Psoas muscle (tissue), 7 donors: ENCODE measurements at regions not wholly inside any gene's neighbourhood (a gene's known extent, or its start where the extent isn't known, plus 50 kb on each side); places are given as distances from the start of the nearest gene placed in this dataset.

Experiments used
- ATAC-seq, 4 donors: fragments of 200-7000 bp; cut with Tn5 transposase; one replicate each; pipeline ENCODE4 v1.9.1; 2020; ENCODE audit warnings: moderate library complexity in 3 of 4, mild to moderate bottlenecking in 2 of 4
- DNase-seq, 2 donors: peaks; one replicate each; pipeline ENCODE4 v3.0.0-alpha.2; 2020
- H3K27ac ChIP-seq: fragments of 200-600 bp; one replicate; pipeline ENCODE4 v1.8.0; 2022
- H3K27me3 ChIP-seq, 3 donors: fragments of 200-600 bp in 1 of 3; one replicate each; pipeline versions ENCODE4 v1.6.1 to v1.8.0; 2013 to 2022; ENCODE audit warnings: low read length in 2 of 3, mild to moderate bottlenecking in 2 of 3, moderate library complexity in 1 of 3; ENCODE audit not compliant: insufficient read depth in 3 of 3
- H3K36me3 ChIP-seq, 2 donors: fragments of 200-600 bp in 1 of 2; one replicate each; pipeline versions ENCODE4 v1.6.1 to v1.8.0; 2013 to 2022; ENCODE audit warnings: low read depth in 1 of 2, mild to moderate bottlenecking in 1 of 2, moderate library complexity in 1 of 2; ENCODE audit not compliant: insufficient read depth in 1 of 2
- H3K4me1 ChIP-seq: fragments of 200-600 bp; one replicate; pipeline ENCODE4 v1.8.0; 2022
- H3K4me3 ChIP-seq: fragments of 200-600 bp; one replicate; pipeline ENCODE4 v1.8.0; 2022; ENCODE audit warnings: mild to moderate bottlenecking
- H3K9me3 ChIP-seq: fragments of 200-600 bp; one replicate; pipeline ENCODE4 v1.8.0; 2022
- CTCF ChIP-seq: fragments of 200-600 bp; IDR thresholded peaks from one replicate; pipeline ENCODE4 v1.8.0; 2022; ENCODE audit warnings: antibody characterized with exemption
- WGBS, 3 donors: extraction: QIAGEN DNeasy Blood & Tissue Kit; methylation state at CpG; one replicate each; pipeline versions ENCODE4 v1.1.6 to v1.1.7; 2013; 5-methylcytosine and 5-hydroxymethylcytosine counted together
- intact Hi-C, 2 donors: fragments of 100-400 bp; cut with DNase I; formaldehyde crosslinking; loops; one replicate each; pipeline versions ENCODE4 v1.11.0 to v1.14.2; 2022
- donor health status: healthy with polysubstance abuse.
- donor health status: DM: no; HTN: no; CAD: no; lungs with moderate emphysema.
- donor health status: Bipolar disorder and iron deficiency.
- donor health status: healthy.
- donor health status: DM: yes; HTN: yes; CAD: no.
- donor health status: DM: no; HTN: no; CAD: no.
- donor health status: DM: yes; HTN: yes; CAD: no.

DNA sequence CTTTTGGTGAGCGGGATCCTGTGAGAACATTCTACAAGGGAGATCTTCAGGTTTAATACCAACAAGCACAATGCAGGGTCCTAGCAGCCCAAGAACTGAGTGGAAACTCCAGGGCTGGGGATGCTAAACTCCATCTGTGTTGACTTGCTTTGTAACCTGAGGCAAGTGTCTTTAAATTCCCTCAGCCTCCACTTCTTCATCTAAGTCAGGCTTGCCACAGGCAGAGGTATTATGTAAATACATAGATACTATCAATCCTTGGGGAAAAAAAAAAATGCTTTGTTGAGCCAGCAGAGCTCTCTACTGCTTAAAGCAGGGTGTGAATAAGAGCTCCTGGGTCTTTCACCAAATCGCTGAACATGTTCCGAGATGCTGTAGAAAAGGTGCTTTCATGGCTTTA lies 114.2 kb upstream of the PHACTR1 start:
- intact Hi-C loops, result loop anchor here (2.0 to 10.0 kb wide), 3 partner anchors 308 to 948 kb away; partner anchors contain the start of gene EDN1 (in 1 of the 2)
- no peak overlapping the region for H3K27ac ChIP-seq
- ATAC-seq (no peak), DNase-seq (no peak)
- no peaks in the 10 kb centered on the region for H3K9me3 ChIP-seq
- no peak for TF ChIP-seq CTCF
- no peaks in the 10 kb centered on the region for H3K4me1 ChIP-seq
- 71 to 90% (median 84%) methylated on average over 3 of the region's 3 CpGs for WGBS, 3 donors
- peaks cover 0 to 3% (median 0%) of the 10 kb centered on the region in 3 donors for H3K27me3 ChIP-seq
- H3K36me3 ChIP-seq, result no peaks in the 10 kb centered on the region
- H3K4me3 ChIP-seq, result no peak overlapping the region

DNA sequence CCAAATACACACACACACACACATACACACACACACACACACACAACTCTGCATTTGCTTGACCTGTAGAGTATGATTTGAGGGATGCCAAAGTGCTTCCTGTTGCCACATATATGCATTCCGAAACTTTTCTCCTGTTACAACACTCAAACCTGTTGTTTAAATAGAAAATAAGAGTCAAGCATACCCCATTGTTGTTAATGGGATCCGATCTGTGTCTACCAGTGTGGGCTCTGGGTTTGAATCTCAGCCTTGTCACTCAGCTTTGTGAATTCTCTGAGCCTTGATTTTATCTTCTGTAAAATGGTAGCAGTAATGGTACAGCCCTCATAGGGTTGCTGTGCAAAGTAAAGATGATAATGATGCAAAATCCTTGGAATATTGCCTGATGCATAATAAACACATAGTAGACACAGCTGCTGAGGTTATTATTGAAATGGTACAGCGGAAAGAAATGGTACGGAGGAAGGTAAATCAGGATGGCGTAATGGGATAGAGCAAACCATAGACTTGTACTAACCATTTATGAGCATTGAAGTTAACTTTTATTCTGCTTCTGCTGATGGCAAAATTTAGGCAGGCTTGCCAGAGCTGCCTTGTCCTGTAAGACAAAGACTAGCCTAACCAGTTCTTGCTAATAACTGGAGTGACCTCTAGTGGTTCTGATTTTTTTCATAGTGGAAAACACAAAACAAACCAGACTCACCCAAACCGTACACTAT lies 113.5 kb upstream of the PHACTR1 start:
- DNase-seq (no peak), ATAC-seq (no peak)
- Histone ChIP-seq H3K27ac (no peak overlapping the region), H3K36me3 (no peaks in the 10 kb centered on the region), H3K4me1 (no peaks in the 10 kb centered on the region), H3K27me3 (peaks cover 0 to 2% (median 0%) of the 10 kb centered on the region in 3 donors), H3K9me3 (no peaks in the 10 kb centered on the region), H3K4me3 (no peak overlapping the region)
- peak; percentile 39 for TF ChIP-seq CTCF
- intact Hi-C loops, result loop anchor here (2.0 to 10.0 kb wide), 3 partner anchors 308 to 948 kb away; partner anchors contain the start of gene EDN1 (in 1 of the 2)
- 67 to 77% (median 76%) methylated on average over 6 of the region's 6 CpGs for WGBS, 3 donors

DNA sequence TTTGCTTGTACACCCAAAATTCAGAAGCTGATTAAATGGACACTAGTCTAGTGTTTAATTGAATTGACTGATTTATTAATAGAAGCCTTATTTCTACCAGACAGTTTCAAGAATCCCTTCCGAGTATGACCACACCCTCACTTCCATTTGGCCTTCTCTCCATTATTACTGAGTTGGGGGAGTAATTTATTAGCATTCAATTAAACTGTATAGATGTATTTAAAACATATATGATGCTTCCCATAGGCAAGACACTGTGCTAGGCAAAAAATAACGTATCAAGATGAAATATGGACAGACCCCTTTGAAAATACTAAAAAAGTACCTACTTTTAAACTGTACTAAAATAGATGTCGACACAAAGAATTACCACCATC lies 112.9 kb upstream of the PHACTR1 start:
- Histone ChIP-seq H3K9me3 (no peaks in the 10 kb centered on the region), H3K27me3 (no peaks in the 10 kb centered on the region), H3K4me3 (no peak overlapping the region), H3K27ac (no peak overlapping the region), H3K36me3 (no peaks in the 10 kb centered on the region), H3K4me1 (no peaks in the 10 kb centered on the region)
- WGBS, 3 donors, result 72 to 76% (median 74%) methylated on average over 3 of the region's 3 CpGs
- TF ChIP-seq CTCF, result no peak
- intact Hi-C loops, result loop anchor here (2.0 to 10.0 kb wide), 4 partner anchors 309 to 1017 kb away; partner anchors contain the start of gene EDN1 (in 1 of the 2)
- no peak for DNase-seq
- no peak for ATAC-seq

GRCh38 chr6:12605888-12606345 lies 110.7 kb upstream of the PHACTR1 start:
- H3K36me3 ChIP-seq, result no peaks in the 10 kb centered on the region
- no peak for DNase-seq
- H3K9me3 ChIP-seq, result no peaks in the 10 kb centered on the region
- peak in 2 of 4 donors; percentile 39 to 71 for ATAC-seq
- WGBS, 3 donors, result 41 to 50% (median 46%) methylated on average over 7 of the region's 7 CpGs
- H3K27ac ChIP-seq, result no peak overlapping the region
- intact Hi-C loops, result loop anchor here in 1 of 2 donors (2.0 to 10.0 kb wide), 2 partner anchors 311 to 1019 kb away; partner anchors contain the start of gene EDN1
- no peak overlapping the region for H3K4me3 ChIP-seq
- no peaks in the 10 kb centered on the region for H3K4me1 ChIP-seq
- TF ChIP-seq CTCF, result peak; percentile 63
- no peaks in the 10 kb centered on the region for H3K27me3 ChIP-seq
